IMR-90 (cell line): ENCODE measurements at regions not wholly inside any gene's neighbourhood (a gene's known extent, or its start where the extent isn't known, plus 50 kb on each side); places are given as distances from the start of the nearest gene placed in this dataset.

Experiments
- MAZ ChIP-seq: IDR thresholded peaks from 2 replicates; pipeline ENCODE4 v1.6.1; 2012; ENCODE audit warnings: low read depth, mild to moderate bottlenecking, low read length, improper control_type of control experiment, moderate library complexity, borderline replicate concordance
- SMC3 ChIP-seq: fragments of 150-350 bp; IDR thresholded peaks from 2 replicates; pipeline ENCODE4 v1.6.1; 2016; ENCODE audit warnings: low read depth, mild to moderate bottlenecking, antibody characterized with exemption, low read length, moderate library complexity
- TF ChIP-seq, protein P1 (sequence below): conservative IDR thresholded peaks from 2 replicates; pipeline ENCODE4 v1.5.1; 2012; ENCODE audit warnings: mild to moderate bottlenecking, low read depth, low read length, improper control_type of control experiment

DNA sequence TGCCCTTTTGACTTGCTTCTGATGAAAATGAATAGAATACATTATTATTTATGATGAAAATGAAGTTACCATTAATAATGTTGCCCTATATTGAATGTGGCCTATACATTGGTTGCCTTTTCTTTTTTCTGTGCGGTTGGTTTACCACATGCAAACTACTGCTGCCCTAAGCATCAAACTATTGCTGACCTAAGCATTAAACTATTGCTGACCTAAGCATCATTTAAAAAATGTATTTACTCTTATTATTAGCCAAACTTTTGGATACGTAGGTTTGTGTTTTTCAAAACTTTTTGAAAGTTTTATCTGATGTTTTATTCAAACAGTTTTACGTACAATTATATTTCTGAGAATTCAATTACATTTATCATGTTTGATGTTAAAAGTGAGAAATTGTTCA lies 76.0 kb upstream of the CDH10 start:
- TF ChIP-seq, protein P1, sequence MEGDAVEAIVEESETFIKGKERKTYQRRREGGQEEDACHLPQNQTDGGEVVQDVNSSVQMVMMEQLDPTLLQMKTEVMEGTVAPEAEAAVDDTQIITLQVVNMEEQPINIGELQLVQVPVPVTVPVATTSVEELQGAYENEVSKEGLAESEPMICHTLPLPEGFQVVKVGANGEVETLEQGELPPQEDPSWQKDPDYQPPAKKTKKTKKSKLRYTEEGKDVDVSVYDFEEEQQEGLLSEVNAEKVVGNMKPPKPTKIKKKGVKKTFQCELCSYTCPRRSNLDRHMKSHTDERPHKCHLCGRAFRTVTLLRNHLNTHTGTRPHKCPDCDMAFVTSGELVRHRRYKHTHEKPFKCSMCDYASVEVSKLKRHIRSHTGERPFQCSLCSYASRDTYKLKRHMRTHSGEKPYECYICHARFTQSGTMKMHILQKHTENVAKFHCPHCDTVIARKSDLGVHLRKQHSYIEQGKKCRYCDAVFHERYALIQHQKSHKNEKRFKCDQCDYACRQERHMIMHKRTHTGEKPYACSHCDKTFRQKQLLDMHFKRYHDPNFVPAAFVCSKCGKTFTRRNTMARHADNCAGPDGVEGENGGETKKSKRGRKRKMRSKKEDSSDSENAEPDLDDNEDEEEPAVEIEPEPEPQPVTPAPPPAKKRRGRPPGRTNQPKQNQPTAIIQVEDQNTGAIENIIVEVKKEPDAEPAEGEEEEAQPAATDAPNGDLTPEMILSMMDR: no peak
- TF ChIP-seq MAZ (no peak), SMC3 (no peak)
